IMR-90 (cell line): ENCODE measurements at regions not wholly inside any gene's neighbourhood (a gene's known extent, or its start where the extent isn't known, plus 50 kb on each side); places are given as distances from the start of the nearest gene placed in this dataset.
A peak's percentile ranks its signal among the peaks of the same experiment; 100 is the strongest.

Source experiments
- ATAC-seq: fragments of 200-7000 bp; cut with Tn5 transposase; 2 replicates; pipeline ENCODE4 v1.9.1; 2020; ENCODE audit warnings: low read depth, mild to moderate bottlenecking, moderate library complexity
- BruUV-seq: library from RNA; stranded (reverse); fragments of 400-500 nt; replicated peaks from 2 replicates; lab custom pipeline; 2021; lab: Mats Ljungman, UMichigan
- CTCF ChIA-PET: fragments of 300-600 bp; formaldehyde crosslinking; extraction: SDS; loops from one replicate; lab custom pipeline; 2021; ENCODE audit warnings: antibody characterized with exemption; lab: Yijun Ruan, JAX
- POLR2A ChIA-PET: fragments of 300-600 bp; sonication (Branson Sonifier 250); formaldehyde crosslinking; loops from one replicate; lab custom pipeline; 2022; ENCODE audit warnings: antibody characterized with exemption; ENCODE audit not compliant: unreplicated experiment; lab: Charles Lee
- DNase-seq: peaks from one replicate; pipeline ENCODE4 v3.0.0; 2013
- H2AFZ ChIP-seq: replicated peaks from 2 replicates; pipeline ENCODE3; 2013; ENCODE audit warnings: low read length, mild to moderate bottlenecking; ENCODE audit not compliant: poor library complexity
- H2AK5ac ChIP-seq: 2 replicates; pipeline ENCODE4 v1.6.1; 2013; ENCODE audit warnings: low read depth, low read length, inconsistent platforms
- H2AK9ac ChIP-seq: replicated peaks from 2 replicates; pipeline ENCODE3; 2013; ENCODE audit warnings: mild to moderate bottlenecking, low read depth, low read length, moderate library complexity; ENCODE audit not compliant: poor library complexity
- H2BK120ac ChIP-seq: 2 replicates; pipeline ENCODE4 v1.6.1; 2013; ENCODE audit warnings: low read depth, low read length, inconsistent platforms
- H2BK15ac ChIP-seq: 3 replicates; pipeline ENCODE4 v1.6.1; 2013; ENCODE audit warnings: low read depth, low read length, inconsistent platforms
- H2BK20ac ChIP-seq: 2 replicates; pipeline ENCODE4 v1.6.1; 2013; ENCODE audit warnings: low read depth, mild to moderate bottlenecking, inconsistent platforms, low read length, moderate library complexity
- H2BK5ac ChIP-seq: 2 replicates; pipeline ENCODE4 v1.6.1; 2013; ENCODE audit warnings: mild to moderate bottlenecking, low read depth, low read length, inconsistent platforms; ENCODE audit not compliant: poor library complexity, severe bottlenecking
- H3K14ac ChIP-seq: replicated peaks from 2 replicates; pipeline ENCODE4 v1.6.1; 2013; ENCODE audit warnings: low read depth, low read length, inconsistent platforms
- H3K18ac ChIP-seq: 2 replicates; pipeline ENCODE4 v1.6.1; 2013; ENCODE audit warnings: low read depth, low read length, control low read depth
- H3K23ac ChIP-seq: 2 replicates; pipeline ENCODE4 v1.6.1; 2013; ENCODE audit warnings: low read depth, low read length, inconsistent platforms
- H3K27ac ChIP-seq: 2 replicates; pipeline ENCODE4 v1.5.1; 2013; ENCODE audit warnings: mild to moderate bottlenecking, control low read depth, low read length; ENCODE audit not compliant: insufficient read depth
- H3K27me3 ChIP-seq: 2 replicates; pipeline ENCODE4 v1.6.1; 2013; ENCODE audit warnings: low read length; ENCODE audit not compliant: control insufficient read depth, insufficient read depth
- H3K36me3 ChIP-seq: 2 replicates; pipeline ENCODE4 v1.6.1; 2013; ENCODE audit warnings: low read length, mixed read lengths; ENCODE audit not compliant: control insufficient read depth, insufficient read depth
- H3K4ac ChIP-seq: 2 replicates; pipeline ENCODE4 v1.6.1; 2013; ENCODE audit warnings: low read depth, low read length, inconsistent platforms
- H3K4me1 ChIP-seq: 2 replicates; pipeline ENCODE4 v1.6.1; 2013; ENCODE audit warnings: low read length, mixed read lengths; ENCODE audit not compliant: control insufficient read depth, insufficient read depth
- H3K4me2 ChIP-seq: 2 replicates; pipeline ENCODE4 v1.6.1; 2013; ENCODE audit warnings: low read depth, mild to moderate bottlenecking, control low read depth, low read length, moderate library complexity
- H3K4me3 ChIP-seq: 2 replicates; pipeline ENCODE4 v1.5.1; 2013; ENCODE audit warnings: low read depth, mild to moderate bottlenecking, control low read depth, low read length, moderate library complexity; ENCODE audit not compliant: insufficient read depth
- H3K56ac ChIP-seq: 2 replicates; pipeline ENCODE4 v1.6.1; 2013; ENCODE audit warnings: low read length, inconsistent platforms; ENCODE audit not compliant: insufficient read depth; ENCODE audit errors: extremely low read depth
- H3K79me1 ChIP-seq, 2 experiments: 2 replicates each; pipeline ENCODE4 v1.6.1; 2013; ENCODE audit warnings: low read length in 2 of 2, inconsistent platforms in 1 of 2, low read depth in 1 of 2
- H3K9ac ChIP-seq: 2 replicates; pipeline ENCODE4 v1.6.1; 2013; ENCODE audit warnings: low read depth, low read length, control low read depth
- H3K9me1 ChIP-seq: 2 replicates; pipeline ENCODE4 v1.6.1; 2013; ENCODE audit warnings: low read length, inconsistent platforms; ENCODE audit not compliant: insufficient read depth
- H3K9me3 ChIP-seq: 2 replicates; pipeline ENCODE4 v1.6.1; 2013; ENCODE audit warnings: low read length; ENCODE audit not compliant: control insufficient read depth, insufficient read depth
- H4K20me1 ChIP-seq: 2 replicates; pipeline ENCODE4 v1.6.1; 2013; ENCODE audit warnings: low read length, inconsistent platforms; ENCODE audit not compliant: insufficient read depth
- H4K5ac ChIP-seq: 2 replicates; pipeline ENCODE4 v1.6.1; 2013; ENCODE audit warnings: mild to moderate bottlenecking, low read depth, low read length, control low read depth
- H4K8ac ChIP-seq, 2 experiments: 2 replicates each; pipeline ENCODE4 v1.6.1; 2013; ENCODE audit warnings: low read depth in 2 of 2, low read length in 2 of 2, control low read depth in 1 of 2, inconsistent platforms in 1 of 2
- H4K91ac ChIP-seq: 2 replicates; pipeline ENCODE4 v1.6.1; 2013; ENCODE audit warnings: low read depth, low read length, inconsistent platforms; ENCODE audit not compliant: insufficient read depth
- BHLHE40 ChIP-seq: fragments of 150-350 bp; IDR thresholded peaks from 2 replicates; pipeline ENCODE4 v1.6.1; 2016; ENCODE audit warnings: mild to moderate bottlenecking, low read depth, low read length
- CEBPB ChIP-seq: IDR thresholded peaks from 2 replicates; pipeline ENCODE4 v1.6.1; 2012; ENCODE audit warnings: low read depth, low read length, improper control_type of control experiment
- FOS ChIP-seq: fragments of 150-350 bp; IDR thresholded peaks from 2 replicates; pipeline ENCODE4 v1.6.1; 2016; ENCODE audit warnings: low read depth, low read length
- MAFK ChIP-seq: IDR thresholded peaks from 2 replicates; pipeline ENCODE4 v1.6.1; 2012; ENCODE audit warnings: low read depth, low read length, improper control_type of control experiment
- NFE2L2 ChIP-seq: fragments of 150-350 bp; IDR thresholded peaks from 2 replicates; pipeline ENCODE4 v1.6.1; 2016; ENCODE audit warnings: low read depth, mild to moderate bottlenecking, low read length
- POLR2A ChIP-seq: IDR thresholded peaks from 2 replicates; pipeline ENCODE4 v1.6.1; 2012; ENCODE audit warnings: mild to moderate bottlenecking, low read depth, low read length
- RCOR1 ChIP-seq: IDR thresholded peaks from 2 replicates; pipeline ENCODE4 v1.6.1; 2012; ENCODE audit warnings: mild to moderate bottlenecking, low read length, improper control_type of control experiment; ENCODE audit not compliant: insufficient replicate concordance
- RFX5 ChIP-seq: IDR thresholded peaks from 2 replicates; pipeline ENCODE4 v1.8.0; 2012; ENCODE audit warnings: low read depth, mild to moderate bottlenecking, low read length, moderate library complexity
- WGBS, 2 experiments: methylation state at CpG; one replicate each; pipeline versions ENCODE4 v1.1.5 to v1.1.7; 2013; ENCODE audit warnings: missing lambda C conversion rate in 2 of 2; ENCODE audit not compliant: insufficient read length in 1 of 2; ENCODE audit errors: extremely low coverage in 2 of 2; 5-methylcytosine and 5-hydroxymethylcytosine counted together
- dilution Hi-C: fragments of 300-500 bp; cut with HindIII; formaldehyde crosslinking; loops from one replicate; pipeline ENCODE4 v1.14.3; 2018; ENCODE audit warnings: low sequenced_read_pairs; ENCODE audit not compliant: unreplicated experiment
- in situ Hi-C: fragments of 300-500 bp; cut with MboI; formaldehyde crosslinking; loops from 3 replicates; pipeline ENCODE4 v1.14.3; 2019; ENCODE audit warnings: low sequenced_read_pairs, inconsistent platforms, mixed read lengths
- intact Hi-C: fragments of 100-400 bp; cut with micrococcal nuclease; formaldehyde crosslinking; loops from 2 replicates; pipeline ENCODE4 v1.10.0; 2022
- TF ChIP-seq, protein P1 (sequence below): fragments of 150-350 bp; IDR thresholded peaks from 2 replicates; pipeline ENCODE4 v1.6.1; 2016; ENCODE audit warnings: low read depth, mild to moderate bottlenecking, low read length, moderate library complexity, borderline replicate concordance
- TF ChIP-seq, protein P2 (sequence below): conservative IDR thresholded peaks from 2 replicates; pipeline ENCODE4 v1.5.1; 2012; ENCODE audit warnings: mild to moderate bottlenecking, low read depth, low read length, improper control_type of control experiment

DNA sequence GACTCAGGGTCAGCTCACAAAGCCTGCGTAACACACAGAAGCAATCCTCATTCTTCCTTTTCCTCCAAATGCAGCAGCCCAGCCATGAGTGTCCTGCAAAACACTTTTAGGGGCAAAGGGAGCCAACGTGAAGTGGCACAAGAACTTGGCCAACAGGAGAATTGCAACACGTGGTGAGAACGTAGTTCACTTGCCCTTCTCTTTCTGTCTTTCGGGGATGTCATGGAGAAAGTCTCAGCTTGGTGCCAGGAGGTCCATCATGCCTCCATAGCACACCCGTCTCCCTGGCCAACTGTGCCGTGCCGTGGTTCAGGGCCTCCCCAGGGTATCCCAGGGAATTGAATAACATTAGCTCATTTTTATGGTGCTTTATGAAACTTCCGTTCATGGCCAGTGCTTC is 98.5 kb upstream of the ANO1 start:
- Histone ChIP-seq H3K9ac (no peak overlapping the region), H2AK5ac (peak overlapping the region; percentile 68; the same call in 1 of the 2 replicates), H3K9me3 (no peaks in the 10 kb centered on the region), H2BK15ac (peak overlapping the region; percentile 33; the same call in 1 of the 3 replicates), H3K4me3 (no peak overlapping the region), H3K56ac (no peak overlapping the region), H4K8ac (no peak overlapping the region), H4K91ac (no peak overlapping the region; the same call in 1 of the 2 replicates), H3K79me1 (no peaks in the 10 kb centered on the region), H3K27ac (no peak overlapping the region), H3K4me1 (peaks cover 16% of the 10 kb centered on the region), H3K9me1 (peaks cover 17% of the 10 kb centered on the region), H2BK120ac (peak overlapping the region; percentile 70; the same call in 1 of the 2 replicates), H2BK20ac (peak overlapping the region; percentile 69), H3K4ac (peak overlapping the region; percentile 11; the same call in 1 of the 2 replicates), H3K36me3 (no peaks in the 10 kb centered on the region), H4K20me1 (no peaks in the 10 kb centered on the region), H3K14ac (no peak overlapping the region), H2BK5ac (no peak overlapping the region), H3K4me2 (no peak overlapping the region), H4K5ac (no peak overlapping the region), H3K18ac (no peak overlapping the region), H3K27me3 (no peaks in the 10 kb centered on the region), H3K23ac (no peak overlapping the region), H2AK9ac (peak overlapping the region; percentile 33), H2AFZ (no peak overlapping the region)
- dilution Hi-C loops = no loop called here
- in situ Hi-C loops = no loop called here
- TF ChIP-seq, protein P1, sequence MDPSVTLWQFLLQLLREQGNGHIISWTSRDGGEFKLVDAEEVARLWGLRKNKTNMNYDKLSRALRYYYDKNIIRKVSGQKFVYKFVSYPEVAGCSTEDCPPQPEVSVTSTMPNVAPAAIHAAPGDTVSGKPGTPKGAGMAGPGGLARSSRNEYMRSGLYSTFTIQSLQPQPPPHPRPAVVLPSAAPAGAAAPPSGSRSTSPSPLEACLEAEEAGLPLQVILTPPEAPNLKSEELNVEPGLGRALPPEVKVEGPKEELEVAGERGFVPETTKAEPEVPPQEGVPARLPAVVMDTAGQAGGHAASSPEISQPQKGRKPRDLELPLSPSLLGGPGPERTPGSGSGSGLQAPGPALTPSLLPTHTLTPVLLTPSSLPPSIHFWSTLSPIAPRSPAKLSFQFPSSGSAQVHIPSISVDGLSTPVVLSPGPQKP = no peak
- no peak for TF ChIP-seq BHLHE40
- no peak for TF ChIP-seq FOS
- no peak for TF ChIP-seq MAFK
- no peak for TF ChIP-seq NFE2L2
- no peak for TF ChIP-seq RFX5
- TF ChIP-seq POLR2A = no peak
- TF ChIP-seq CEBPB = no peak
- TF ChIP-seq RCOR1 = no peak
- TF ChIP-seq, protein P2, sequence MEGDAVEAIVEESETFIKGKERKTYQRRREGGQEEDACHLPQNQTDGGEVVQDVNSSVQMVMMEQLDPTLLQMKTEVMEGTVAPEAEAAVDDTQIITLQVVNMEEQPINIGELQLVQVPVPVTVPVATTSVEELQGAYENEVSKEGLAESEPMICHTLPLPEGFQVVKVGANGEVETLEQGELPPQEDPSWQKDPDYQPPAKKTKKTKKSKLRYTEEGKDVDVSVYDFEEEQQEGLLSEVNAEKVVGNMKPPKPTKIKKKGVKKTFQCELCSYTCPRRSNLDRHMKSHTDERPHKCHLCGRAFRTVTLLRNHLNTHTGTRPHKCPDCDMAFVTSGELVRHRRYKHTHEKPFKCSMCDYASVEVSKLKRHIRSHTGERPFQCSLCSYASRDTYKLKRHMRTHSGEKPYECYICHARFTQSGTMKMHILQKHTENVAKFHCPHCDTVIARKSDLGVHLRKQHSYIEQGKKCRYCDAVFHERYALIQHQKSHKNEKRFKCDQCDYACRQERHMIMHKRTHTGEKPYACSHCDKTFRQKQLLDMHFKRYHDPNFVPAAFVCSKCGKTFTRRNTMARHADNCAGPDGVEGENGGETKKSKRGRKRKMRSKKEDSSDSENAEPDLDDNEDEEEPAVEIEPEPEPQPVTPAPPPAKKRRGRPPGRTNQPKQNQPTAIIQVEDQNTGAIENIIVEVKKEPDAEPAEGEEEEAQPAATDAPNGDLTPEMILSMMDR = no peak
- no TSS peak for BruUV-seq
- 85% methylated on average over 8 of the region's 9 CpGs; no CpG with 5 or more reads in 1 of the 2 experiments for WGBS, 2 experiments
- ChIA-PET POLR2A (interaction anchor here (0.6 kb wide), 1 partner anchor 19 kb away, joined by 8 read pairs; no protein-coding TSS in a partner anchor), CTCF (no interaction called here)
- DNase-seq (no peak), ATAC-seq (no peak)
- intact Hi-C loops = no loop called here
